Panc1 (cell line): ENCODE measurements at regions not wholly inside any gene's neighbourhood (a gene's known extent, or its start where the extent isn't known, plus 50 kb on each side); places are given as distances from the start of the nearest gene placed in this dataset.

Source experiments
- ATAC-seq: fragments of 200-7000 bp; cut with Tn5 transposase; 2 replicates; pipeline ENCODE4 v1.9.1; 2020; ENCODE audit warnings: mild to moderate bottlenecking, moderate library complexity
- BruUV-seq: library from RNA; stranded (reverse); fragments of 400-500 nt; replicated peaks from 2 replicates; lab custom pipeline; 2021; lab: Mats Ljungman, UMichigan
- CTCF ChIA-PET: fragments of 300-600 bp; sonication (Branson Sonifier 250); formaldehyde crosslinking; loops from one replicate; lab custom pipeline; 2022; ENCODE audit warnings: antibody characterized with exemption; lab: Charles Lee
- POLR2A ChIA-PET: fragments of 300-600 bp; sonication (Branson Sonifier 250); formaldehyde crosslinking; loops from one replicate; lab custom pipeline; 2022; ENCODE audit warnings: antibody characterized with exemption; lab: Charles Lee
- DNase-seq: peaks from one replicate; pipeline ENCODE4 v3.0.0-alpha.2; 2010; ENCODE audit warnings: low read depth, low spot score
- H3K27ac ChIP-seq: 2 replicates; pipeline ENCODE4 v1.5.1; 2011; ENCODE audit warnings: mild to moderate bottlenecking, low read length, inconsistent platforms
- H3K27me3 ChIP-seq: fragments of 200-500 bp; sonication (Bioruptor generic); 2 replicates; pipeline ENCODE4 v1.6.0; 2014; ENCODE audit warnings: low read length, inconsistent platforms; ENCODE audit not compliant: control insufficient read depth, insufficient read depth
- H3K36me3 ChIP-seq: fragments of 200-500 bp; sonication (Bioruptor generic); 2 replicates; pipeline ENCODE4 v1.5.1; 2014; ENCODE audit warnings: inconsistent platforms, mild to moderate bottlenecking, low read length, moderate library complexity; ENCODE audit not compliant: control insufficient read depth, insufficient read depth
- H3K4me1 ChIP-seq: 2 replicates; pipeline ENCODE4 v1.5.1; 2011; ENCODE audit warnings: inconsistent platforms, mild to moderate bottlenecking, low read length, moderate library complexity; ENCODE audit not compliant: control insufficient read depth, insufficient read depth
- H3K4me3 ChIP-seq, 2 experiments: 2 replicates each; pipeline ENCODE4 v1.5.1; 2011 to 2012; ENCODE audit warnings: low read depth in 2 of 2, low read length in 2 of 2, mild to moderate bottlenecking in 2 of 2, inconsistent platforms in 1 of 2, moderate library complexity in 1 of 2
- H3K9me3 ChIP-seq: fragments of 200-500 bp; sonication (Bioruptor generic); 2 replicates; pipeline ENCODE4 v1.5.1; 2014; ENCODE audit warnings: low read depth, mild to moderate bottlenecking, inconsistent platforms, low read length, moderate library complexity; ENCODE audit not compliant: control insufficient read depth, insufficient read depth
- POLR2AphosphoS5 ChIP-seq: IDR thresholded peaks from 2 replicates; pipeline ENCODE4 v1.6.1; 2012; ENCODE audit warnings: mild to moderate bottlenecking, low read depth, low read length, moderate library complexity
- SIN3A ChIP-seq: IDR thresholded peaks from 2 replicates; pipeline ENCODE4 v1.6.1; 2012; ENCODE audit warnings: low read depth, mild to moderate bottlenecking, low read length, moderate library complexity, borderline replicate concordance; ENCODE audit not compliant: insufficient read depth
- TCF7L2 ChIP-seq: IDR thresholded peaks from 2 replicates; pipeline ENCODE4 v1.6.1; 2011; ENCODE audit warnings: mild to moderate bottlenecking, low read depth, low read length, inconsistent platforms
- in situ Hi-C: cut with HindIII; loops from 2 replicates; pipeline ENCODE4 v1.10.0; 2016; ENCODE audit warnings: low sequenced_read_pairs, low pct_unique_long_range_greater_than_20kb
- intact Hi-C: fragments of 100-400 bp; cut with micrococcal nuclease; formaldehyde crosslinking; loops from one replicate; pipeline ENCODE4 v1.10.0; 2022; ENCODE audit not compliant: unreplicated experiment
- TF ChIP-seq, protein P1 (sequence below), 2 experiments: IDR thresholded peaks; 2 replicates each; pipeline ENCODE4 v1.6.1; 2011 to 2012; ENCODE audit warnings: low read depth in 2 of 2, control low read depth in 1 of 2, low read length in 1 of 2, mild to moderate bottlenecking in 1 of 2, moderate library complexity in 1 of 2; ENCODE audit not compliant: insufficient read depth in 1 of 2
- TF ChIP-seq, protein P2 (sequence below): fragments of 450-650 bp; IDR thresholded peaks from 2 replicates; pipeline ENCODE4 v1.5.1; 2017; ENCODE audit warnings: mild to moderate bottlenecking

DNA sequence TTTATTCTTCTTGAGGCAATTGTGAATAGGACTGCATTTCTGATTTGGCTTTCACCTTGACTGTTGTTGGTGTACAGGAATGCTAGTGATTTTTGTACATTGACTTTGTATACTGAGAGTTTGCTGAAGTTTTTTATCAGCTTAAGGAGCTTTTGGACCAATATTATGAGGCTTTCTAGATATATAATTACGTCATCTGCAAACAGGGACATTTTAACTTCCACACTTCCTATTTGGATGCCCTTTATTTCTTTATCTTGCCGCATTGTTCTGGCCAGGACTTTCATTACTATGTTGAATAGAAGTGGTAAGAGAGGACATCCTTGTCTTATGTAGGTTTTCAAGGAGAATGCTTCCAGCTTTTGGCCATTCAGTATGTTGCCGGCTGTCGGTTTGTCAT is 425.4 kb upstream of the CHAC2 start:
- no peak overlapping the region for H3K4me3 ChIP-seq
- TF ChIP-seq SIN3A = no peak
- TF ChIP-seq, protein P1, sequence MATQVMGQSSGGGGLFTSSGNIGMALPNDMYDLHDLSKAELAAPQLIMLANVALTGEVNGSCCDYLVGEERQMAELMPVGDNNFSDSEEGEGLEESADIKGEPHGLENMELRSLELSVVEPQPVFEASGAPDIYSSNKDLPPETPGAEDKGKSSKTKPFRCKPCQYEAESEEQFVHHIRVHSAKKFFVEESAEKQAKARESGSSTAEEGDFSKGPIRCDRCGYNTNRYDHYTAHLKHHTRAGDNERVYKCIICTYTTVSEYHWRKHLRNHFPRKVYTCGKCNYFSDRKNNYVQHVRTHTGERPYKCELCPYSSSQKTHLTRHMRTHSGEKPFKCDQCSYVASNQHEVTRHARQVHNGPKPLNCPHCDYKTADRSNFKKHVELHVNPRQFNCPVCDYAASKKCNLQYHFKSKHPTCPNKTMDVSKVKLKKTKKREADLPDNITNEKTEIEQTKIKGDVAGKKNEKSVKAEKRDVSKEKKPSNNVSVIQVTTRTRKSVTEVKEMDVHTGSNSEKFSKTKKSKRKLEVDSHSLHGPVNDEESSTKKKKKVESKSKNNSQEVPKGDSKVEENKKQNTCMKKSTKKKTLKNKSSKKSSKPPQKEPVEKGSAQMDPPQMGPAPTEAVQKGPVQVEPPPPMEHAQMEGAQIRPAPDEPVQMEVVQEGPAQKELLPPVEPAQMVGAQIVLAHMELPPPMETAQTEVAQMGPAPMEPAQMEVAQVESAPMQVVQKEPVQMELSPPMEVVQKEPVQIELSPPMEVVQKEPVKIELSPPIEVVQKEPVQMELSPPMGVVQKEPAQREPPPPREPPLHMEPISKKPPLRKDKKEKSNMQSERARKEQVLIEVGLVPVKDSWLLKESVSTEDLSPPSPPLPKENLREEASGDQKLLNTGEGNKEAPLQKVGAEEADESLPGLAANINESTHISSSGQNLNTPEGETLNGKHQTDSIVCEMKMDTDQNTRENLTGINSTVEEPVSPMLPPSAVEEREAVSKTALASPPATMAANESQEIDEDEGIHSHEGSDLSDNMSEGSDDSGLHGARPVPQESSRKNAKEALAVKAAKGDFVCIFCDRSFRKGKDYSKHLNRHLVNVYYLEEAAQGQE (IDR thresholded peaks at IDR 0.05; ENCODE audit: insufficient read depth in 1 of 2, low read depth in 2 of 2, low read length in 1 of 2) = no peak
- no peak for TF ChIP-seq POLR2AphosphoS5
- TF ChIP-seq, protein P2, sequence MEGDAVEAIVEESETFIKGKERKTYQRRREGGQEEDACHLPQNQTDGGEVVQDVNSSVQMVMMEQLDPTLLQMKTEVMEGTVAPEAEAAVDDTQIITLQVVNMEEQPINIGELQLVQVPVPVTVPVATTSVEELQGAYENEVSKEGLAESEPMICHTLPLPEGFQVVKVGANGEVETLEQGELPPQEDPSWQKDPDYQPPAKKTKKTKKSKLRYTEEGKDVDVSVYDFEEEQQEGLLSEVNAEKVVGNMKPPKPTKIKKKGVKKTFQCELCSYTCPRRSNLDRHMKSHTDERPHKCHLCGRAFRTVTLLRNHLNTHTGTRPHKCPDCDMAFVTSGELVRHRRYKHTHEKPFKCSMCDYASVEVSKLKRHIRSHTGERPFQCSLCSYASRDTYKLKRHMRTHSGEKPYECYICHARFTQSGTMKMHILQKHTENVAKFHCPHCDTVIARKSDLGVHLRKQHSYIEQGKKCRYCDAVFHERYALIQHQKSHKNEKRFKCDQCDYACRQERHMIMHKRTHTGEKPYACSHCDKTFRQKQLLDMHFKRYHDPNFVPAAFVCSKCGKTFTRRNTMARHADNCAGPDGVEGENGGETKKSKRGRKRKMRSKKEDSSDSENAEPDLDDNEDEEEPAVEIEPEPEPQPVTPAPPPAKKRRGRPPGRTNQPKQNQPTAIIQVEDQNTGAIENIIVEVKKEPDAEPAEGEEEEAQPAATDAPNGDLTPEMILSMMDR = no peak
- no peak for TF ChIP-seq TCF7L2
- no peak for DNase-seq
- H3K9me3 ChIP-seq = no peaks in the 10 kb centered on the region
- intact Hi-C loops (no loop called here), in situ Hi-C loops (no loop called here)
- POLR2A ChIA-PET = no interaction called here
- H3K4me1 ChIP-seq = no peaks in the 10 kb centered on the region
- no peaks in the 10 kb centered on the region for H3K27me3 ChIP-seq
- H3K36me3 ChIP-seq = no peaks in the 10 kb centered on the region
- no peak for ATAC-seq
- no TSS peak for BruUV-seq
- no peak overlapping the region for H3K27ac ChIP-seq
- CTCF ChIA-PET = no interaction called here

DNA sequence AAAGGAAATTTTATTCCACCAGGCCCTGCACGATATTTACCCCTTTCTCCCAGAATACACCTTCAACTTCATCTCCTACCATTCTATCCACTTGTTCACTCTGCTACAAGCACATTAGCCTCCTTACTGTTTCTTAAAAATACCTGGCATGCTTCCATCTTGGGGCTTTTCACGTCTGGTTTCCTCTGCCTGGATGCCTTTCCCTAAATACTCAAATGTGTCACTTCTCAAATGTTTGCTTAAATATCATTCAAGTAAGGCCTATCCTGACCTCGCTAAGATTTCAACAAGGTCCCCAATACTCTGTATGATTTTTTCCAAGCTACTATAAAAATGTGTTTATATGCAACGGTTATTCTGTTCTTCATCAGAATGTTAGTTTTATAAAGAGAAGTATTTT is 433.0 kb upstream of the CHAC2 start:
- Histone ChIP-seq H3K27me3 (no peaks in the 10 kb centered on the region), H3K4me3 (no peak overlapping the region), H3K27ac (no peak overlapping the region), H3K36me3 (no peaks in the 10 kb centered on the region), H3K4me1 (no peaks in the 10 kb centered on the region), H3K9me3 (no peaks in the 10 kb centered on the region)
- DNase-seq (no peak), ATAC-seq (no peak)
- ChIA-PET POLR2A (no interaction called here), CTCF (no interaction called here)
- no TSS peak for BruUV-seq
- TF ChIP-seq TCF7L2 = no peak
- TF ChIP-seq, protein P1 (IDR thresholded peaks at IDR 0.05; ENCODE audit: insufficient read depth in 1 of 2, low read depth in 2 of 2, low read length in 1 of 2) = no peak
- no peak for TF ChIP-seq SIN3A
- TF ChIP-seq POLR2AphosphoS5 = no peak
- TF ChIP-seq, protein P2 = no peak
- in situ Hi-C loops (no loop called here), intact Hi-C loops (no loop called here)
